ENCODE measurements at regions not wholly inside any gene's neighbourhood (a gene's known extent, or its start where the extent isn't known, plus 50 kb on each side); places are given as distances from the start of the nearest gene placed in this dataset.

DNA sequence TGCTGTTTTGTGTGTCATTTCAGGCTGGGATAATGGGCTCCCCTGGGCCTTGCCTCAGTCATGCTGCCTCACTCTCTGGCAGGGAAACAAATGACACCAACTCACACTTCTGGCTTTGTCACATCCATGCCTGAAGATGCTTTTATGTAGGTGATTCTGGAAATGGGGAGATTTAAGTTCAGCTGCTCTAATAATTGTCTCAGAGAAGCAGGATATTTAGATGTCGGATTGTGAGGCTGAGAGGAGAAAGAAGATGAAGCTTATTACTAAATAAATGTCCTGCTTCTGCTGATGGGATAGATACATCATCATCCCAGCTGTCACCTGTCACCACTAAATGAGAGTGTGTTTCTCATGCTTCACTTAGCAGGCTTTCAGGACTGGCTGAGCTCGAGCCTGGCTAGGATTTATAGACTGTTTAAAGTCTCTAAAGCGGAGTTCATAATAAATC is 480.2 kb upstream of the SPTLC3 start:
- intact Hi-C loops (cut with DNase I; ENCODE audit: low total_unique reads): no loop called here
- TF ChIP-seq POLR2AphosphoS5 (IDR thresholded peaks at IDR 0.05): no peak
- no peak for TF ChIP-seq POLR2A (IDR thresholded peaks at IDR 0.05)
- TF ChIP-seq, protein P1, sequence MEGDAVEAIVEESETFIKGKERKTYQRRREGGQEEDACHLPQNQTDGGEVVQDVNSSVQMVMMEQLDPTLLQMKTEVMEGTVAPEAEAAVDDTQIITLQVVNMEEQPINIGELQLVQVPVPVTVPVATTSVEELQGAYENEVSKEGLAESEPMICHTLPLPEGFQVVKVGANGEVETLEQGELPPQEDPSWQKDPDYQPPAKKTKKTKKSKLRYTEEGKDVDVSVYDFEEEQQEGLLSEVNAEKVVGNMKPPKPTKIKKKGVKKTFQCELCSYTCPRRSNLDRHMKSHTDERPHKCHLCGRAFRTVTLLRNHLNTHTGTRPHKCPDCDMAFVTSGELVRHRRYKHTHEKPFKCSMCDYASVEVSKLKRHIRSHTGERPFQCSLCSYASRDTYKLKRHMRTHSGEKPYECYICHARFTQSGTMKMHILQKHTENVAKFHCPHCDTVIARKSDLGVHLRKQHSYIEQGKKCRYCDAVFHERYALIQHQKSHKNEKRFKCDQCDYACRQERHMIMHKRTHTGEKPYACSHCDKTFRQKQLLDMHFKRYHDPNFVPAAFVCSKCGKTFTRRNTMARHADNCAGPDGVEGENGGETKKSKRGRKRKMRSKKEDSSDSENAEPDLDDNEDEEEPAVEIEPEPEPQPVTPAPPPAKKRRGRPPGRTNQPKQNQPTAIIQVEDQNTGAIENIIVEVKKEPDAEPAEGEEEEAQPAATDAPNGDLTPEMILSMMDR (IDR thresholded peaks at IDR 0.05): no peak
- no peak overlapping the region for H3K4me3 ChIP-seq
- H3K27ac ChIP-seq: no peak overlapping the region
- H3K4me1 ChIP-seq: no peaks in the 10 kb centered on the region
- H3K36me3 ChIP-seq: no peaks in the 10 kb centered on the region
- no peak for DNase-seq (ENCODE audit: low spot score in 2 of 2)
- peaks cover 0 to under 1% of the 10 kb centered on the region in 2 donors for H3K9me3 ChIP-seq
- H3K27me3 ChIP-seq: no peaks in the 10 kb centered on the region

DNA sequence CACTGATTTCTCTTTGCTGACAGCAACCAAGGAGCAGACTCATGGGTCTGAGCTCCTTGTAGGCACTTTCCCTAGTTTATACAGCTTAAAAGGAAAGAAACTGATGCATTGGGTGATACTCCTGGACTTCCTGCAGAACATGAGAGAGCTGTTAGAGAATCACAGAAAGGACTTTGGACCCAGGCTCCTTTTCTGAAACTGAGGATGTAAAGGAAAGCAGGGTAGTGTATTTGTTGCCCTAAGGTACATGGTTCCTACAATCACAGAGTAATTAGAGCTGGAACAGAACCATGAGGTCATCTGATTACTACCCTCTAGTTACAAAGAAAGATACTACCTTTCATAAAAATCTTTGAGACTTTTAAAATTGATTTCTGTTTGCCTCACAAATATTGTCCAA is 477.1 kb upstream of the SPTLC3 start:
- H3K27me3 ChIP-seq: no peaks in the 10 kb centered on the region
- H3K4me3 ChIP-seq: no peak overlapping the region
- TF ChIP-seq POLR2AphosphoS5 (IDR thresholded peaks at IDR 0.05) (no peak), POLR2A (IDR thresholded peaks at IDR 0.05) (no peak)
- TF ChIP-seq, protein P1 (IDR thresholded peaks at IDR 0.05): no peak
- H3K9me3 ChIP-seq: peaks cover 0 to 2% of the 10 kb centered on the region in 2 donors
- H3K36me3 ChIP-seq: no peaks in the 10 kb centered on the region
- no peak for DNase-seq (ENCODE audit: low spot score in 2 of 2)
- no peak overlapping the region for H3K27ac ChIP-seq
- no peaks in the 10 kb centered on the region for H3K4me1 ChIP-seq
- intact Hi-C loops (cut with DNase I; ENCODE audit: low total_unique reads): no loop called here

DNA sequence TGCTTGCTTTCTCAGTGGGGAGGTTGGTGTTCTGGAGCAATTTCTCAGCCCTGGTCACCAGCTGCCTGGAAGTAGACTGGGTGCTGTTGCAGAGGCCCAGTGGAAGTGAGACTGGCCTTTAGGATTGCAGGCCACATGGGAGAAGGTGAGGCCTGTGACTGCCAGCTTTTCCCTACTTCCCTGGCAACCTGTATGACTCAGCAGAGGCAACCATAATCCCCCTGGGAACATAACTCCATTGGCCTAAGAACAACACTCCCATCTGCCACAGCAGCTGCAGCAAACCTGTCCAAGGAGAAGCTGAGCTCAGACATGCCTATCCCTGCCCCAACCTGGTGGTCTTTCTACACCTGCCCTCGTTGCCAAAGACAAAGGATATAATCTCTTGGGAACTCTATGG is 473.5 kb upstream of the SPTLC3 start:
- Histone ChIP-seq H3K4me3 (no peak overlapping the region), H3K27me3 (no peaks in the 10 kb centered on the region), H3K36me3 (no peaks in the 10 kb centered on the region), H3K4me1 (no peaks in the 10 kb centered on the region), H3K9me3 (peaks cover 0 to 21% of the 10 kb centered on the region in 2 donors), H3K27ac (no peak overlapping the region)
- DNase-seq (ENCODE audit: low spot score in 2 of 2): no peak
- no peak for TF ChIP-seq POLR2AphosphoS5 (IDR thresholded peaks at IDR 0.05)
- TF ChIP-seq, protein P1 (IDR thresholded peaks at IDR 0.05): no peak
- TF ChIP-seq POLR2A (IDR thresholded peaks at IDR 0.05): no peak
- intact Hi-C loops (cut with DNase I; ENCODE audit: low total_unique reads): no loop called here

DNA sequence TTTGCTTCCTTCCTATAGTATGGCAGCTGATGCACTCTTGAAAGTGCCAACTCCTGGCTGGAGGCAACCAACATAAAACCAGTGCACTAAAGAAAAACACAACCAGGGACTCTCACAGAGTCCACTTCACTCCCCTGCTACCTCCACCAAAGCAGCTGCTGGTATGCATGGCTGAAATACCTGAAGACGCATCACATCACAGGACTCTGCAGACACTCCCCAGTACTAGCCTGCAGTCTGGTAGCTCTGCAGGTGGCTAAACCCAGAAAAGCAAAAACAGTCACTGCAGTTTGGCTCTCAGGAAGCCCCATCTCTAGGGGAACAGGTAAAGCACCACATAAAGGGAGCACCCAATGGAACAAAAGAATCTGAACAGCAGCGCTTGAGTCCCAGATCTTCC is 473.0 kb upstream of the SPTLC3 start:
- H3K27me3 ChIP-seq: no peaks in the 10 kb centered on the region
- intact Hi-C loops (cut with DNase I; ENCODE audit: low total_unique reads): no loop called here
- no peak for DNase-seq (ENCODE audit: low spot score in 2 of 2)
- H3K9me3 ChIP-seq: peaks cover 0 to 21% of the 10 kb centered on the region in 2 donors
- no peak overlapping the region for H3K4me3 ChIP-seq
- no peaks in the 10 kb centered on the region for H3K4me1 ChIP-seq
- no peak overlapping the region for H3K27ac ChIP-seq
- no peaks in the 10 kb centered on the region for H3K36me3 ChIP-seq
- TF ChIP-seq, protein P1 (IDR thresholded peaks at IDR 0.05): no peak
- TF ChIP-seq POLR2AphosphoS5 (IDR thresholded peaks at IDR 0.05) (no peak), POLR2A (IDR thresholded peaks at IDR 0.05) (no peak)

DNA sequence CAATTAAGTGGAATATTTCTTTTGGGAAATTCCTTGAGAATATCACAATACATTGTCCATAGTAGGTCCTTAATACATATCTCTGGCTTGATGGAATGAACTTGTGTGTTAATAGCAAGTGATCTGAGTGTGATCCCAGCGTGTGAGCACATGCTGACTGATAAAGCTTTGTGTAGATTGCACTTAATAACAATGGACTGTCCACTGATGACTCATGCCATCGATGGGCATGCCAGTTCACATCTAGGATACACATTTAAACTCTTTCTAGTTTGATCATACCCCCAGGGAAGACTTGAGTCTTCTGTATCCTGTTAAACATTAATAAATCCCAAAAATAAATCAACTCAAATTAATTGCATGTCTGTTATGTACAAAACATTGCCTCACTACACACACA is 454.3 kb upstream of the SPTLC3 start:
- Histone ChIP-seq H3K4me3 (no peak overlapping the region), H3K4me1 (no peaks in the 10 kb centered on the region), H3K9me3 (no peaks in the 10 kb centered on the region), H3K36me3 (no peaks in the 10 kb centered on the region), H3K27ac (no peak overlapping the region), H3K27me3 (no peaks in the 10 kb centered on the region)
- no peak for DNase-seq (ENCODE audit: low spot score in 2 of 2)
- intact Hi-C loops (cut with DNase I; ENCODE audit: low total_unique reads): no loop called here
- TF ChIP-seq POLR2A (IDR thresholded peaks at IDR 0.05) (no peak), POLR2AphosphoS5 (IDR thresholded peaks at IDR 0.05) (no peak)
- TF ChIP-seq, protein P1 (IDR thresholded peaks at IDR 0.05): no peak
